ENCODE measurements at regions not wholly inside any gene's neighbourhood (a gene's known extent, or its start where the extent isn't known, plus 50 kb on each side); places are given as distances from the start of the nearest gene placed in this dataset.

- no peak for TF ChIP-seq ZBTB20 (tag by site-specific recombination; IDR thresholded peaks at IDR 0.05)
- no peak for TF ChIP-seq YY1 (tag by site-specific recombination; IDR thresholded peaks at IDR 0.05)
Measured at GRCh38 chr2:22903616-22904015, 481.4 kb upstream of the KLHL29 start.

Measured in HEK293 (cell line).